Esophagus muscularis mucosa (tissue), 4 donors: ENCODE measurements at regions not wholly inside any gene's neighbourhood (a gene's known extent, or its start where the extent isn't known, plus 50 kb on each side); places are given as distances from the start of the nearest gene placed in this dataset.

Source experiments
- DNase-seq: peaks from one replicate; pipeline ENCODE4 v3.0.0-alpha.2; 2017; ENCODE audit errors: extremely low spot score
- H3K27ac ChIP-seq, 4 donors: fragments of 200-600 bp; sonication (generic); replicated peaks in 1 of 4; 1 replicate in 3 of 4; 2 replicates in 1 of 4; pipeline ENCODE4 v1.5.1; 2016 to 2019; ENCODE audit warnings: mild to moderate bottlenecking in 1 of 4
- H3K27me3 ChIP-seq, 4 donors: fragments of 200-600 bp; sonication (generic); one replicate each; pipeline versions ENCODE4 v1.5.1 to v1.6.0; 2016 to 2019
- H3K36me3 ChIP-seq, 4 donors: fragments of 200-600 bp; sonication (generic); one replicate each; pipeline ENCODE4 v1.5.1; 2016 to 2019
- H3K4me1 ChIP-seq, 4 donors: fragments of 200-600 bp; sonication (generic); one replicate each; pipeline ENCODE4 v1.5.1; 2016 to 2019
- H3K4me3 ChIP-seq, 4 donors: fragments of 200-600 bp; sonication (generic); 1 replicate in 2 of 4; 2 replicates in 2 of 4; pipeline ENCODE4 v1.5.1; 2016 to 2019; ENCODE audit warnings: mild to moderate bottlenecking in 4 of 4, moderate library complexity in 1 of 4
- H3K9me3 ChIP-seq, 4 donors: fragments of 200-600 bp; sonication (generic); 1 replicate in 3 of 4; 2 replicates in 1 of 4; pipeline ENCODE4 v1.5.1; 2016 to 2019
- CTCF ChIP-seq, 3 experiments: fragments of 200-600 bp in 2 of 3; fragments of 450-650 bp in 1 of 3; sonication (generic) in 2 of 3; IDR thresholded peaks; one replicate each; pipeline ENCODE4 v1.5.1; 2017 to 2019; ENCODE audit warnings: antibody characterized with exemption in 3 of 3, mild to moderate bottlenecking in 2 of 3, moderate library complexity in 1 of 3
- EP300 ChIP-seq: sonication (generic); formaldehyde crosslinking; IDR thresholded peaks from one replicate; pipeline ENCODE4 v1.6.1; 2017; ENCODE audit warnings: antibody characterized with exemption
- POLR2A ChIP-seq: fragments of 450-650 bp; IDR thresholded peaks from one replicate; pipeline ENCODE4 v1.6.1; 2017; ENCODE audit warnings: antibody characterized with exemption, moderate library complexity, mild to moderate bottlenecking, low read depth
- POLR2AphosphoS5 ChIP-seq, 2 donors: sonication (generic); formaldehyde crosslinking; IDR thresholded peaks; one replicate each; pipeline ENCODE4 v1.6.1; 2017; ENCODE audit warnings: antibody characterized with exemption in 2 of 2
- WGBS: methylation state at CpG from one replicate; pipeline ENCODE4 v1.1.5; 2018; 5-methylcytosine and 5-hydroxymethylcytosine counted together
- intact Hi-C: fragments of 100-400 bp; cut with DNase I; formaldehyde crosslinking; loops from one replicate; pipeline ENCODE4 v1.15.1; 2023

GRCh38 chr2:23128684-23129292, 256.2 kb upstream of the KLHL29 start:
- DNase-seq: no peak
- intact Hi-C loops: loop anchor here (10.0 kb wide), 1 partner anchor 206 kb away; no protein-coding TSS in a partner anchor
- Histone ChIP-seq H3K9me3 (no peaks in the 10 kb centered on the region), H3K27ac (no peak overlapping the region), H3K4me1 (no peaks in the 10 kb centered on the region), H3K36me3 (no peaks in the 10 kb centered on the region), H3K27me3 (no peaks in the 10 kb centered on the region), H3K4me3 (no peak overlapping the region)
- TF ChIP-seq POLR2A (no peak), POLR2AphosphoS5 (IDR thresholded peaks at IDR 0.05) (no peak), EP300 (no peak), CTCF (IDR thresholded peaks at IDR 0.05) (no peak)
- WGBS: 92% methylated on average over 7 of the region's 7 CpGs

GRCh38 chr2:23131066-23131575, 253.9 kb upstream of the KLHL29 start:
- Histone ChIP-seq H3K27ac (no peak overlapping the region), H3K36me3 (no peaks in the 10 kb centered on the region), H3K4me3 (no peak overlapping the region), H3K9me3 (no peaks in the 10 kb centered on the region), H3K4me1 (peaks cover 7 to 20% (median 17%) of the 10 kb centered on the region in 4 donors), H3K27me3 (no peaks in the 10 kb centered on the region)
- 85% methylated on average over 4 of the region's 4 CpGs for WGBS
- intact Hi-C loops: no loop called here
- no peak for DNase-seq
- no peak for TF ChIP-seq POLR2A
- no peak for TF ChIP-seq CTCF (IDR thresholded peaks at IDR 0.05)
- no peak for TF ChIP-seq EP300
- no peak for TF ChIP-seq POLR2AphosphoS5 (IDR thresholded peaks at IDR 0.05)

GRCh38 chr2:23132000-23132399, 253.0 kb upstream of the KLHL29 start:
- 75% methylated on average over 2 of the region's 2 CpGs for WGBS
- peaks cover 7 to 20% (median 18%) of the 10 kb centered on the region in 4 donors for H3K4me1 ChIP-seq
- no peak overlapping the region for H3K4me3 ChIP-seq
- no peaks in the 10 kb centered on the region for H3K36me3 ChIP-seq
- no peaks in the 10 kb centered on the region for H3K27me3 ChIP-seq
- no peak for DNase-seq
- intact Hi-C loops: no loop called here
- TF ChIP-seq CTCF (IDR thresholded peaks at IDR 0.05): no peak
- TF ChIP-seq POLR2AphosphoS5 (IDR thresholded peaks at IDR 0.05): no peak
- no peak for TF ChIP-seq POLR2A
- TF ChIP-seq EP300: no peak
- H3K9me3 ChIP-seq: no peaks in the 10 kb centered on the region
- no peak overlapping the region for H3K27ac ChIP-seq

GRCh38 chr2:23132823-23133595, 252.0 kb upstream of the KLHL29 start:
- Histone ChIP-seq H3K27me3 (no peaks in the 10 kb centered on the region), H3K27ac (no peak overlapping the region), H3K4me3 (no peak overlapping the region), H3K9me3 (no peaks in the 10 kb centered on the region), H3K36me3 (no peaks in the 10 kb centered on the region), H3K4me1 (peaks cover 7 to 20% (median 18%) of the 10 kb centered on the region in 4 donors)
- WGBS: 73% methylated on average over 3 of the region's 3 CpGs
- intact Hi-C loops: no loop called here
- TF ChIP-seq POLR2A (no peak), EP300 (no peak), CTCF (IDR thresholded peaks at IDR 0.05) (no peak), POLR2AphosphoS5 (IDR thresholded peaks at IDR 0.05) (no peak)
- DNase-seq: no peak
